ENCODE measurements at regions not wholly inside any gene's neighbourhood (a gene's known extent, or its start where the extent isn't known, plus 50 kb on each side); places are given as distances from the start of the nearest gene placed in this dataset.
"Not testable (repeated sequence)": the region's sequence is repeated elsewhere in the genome, so short reads cannot be mapped to it uniquely, and the experiment has no call there.

DNA sequence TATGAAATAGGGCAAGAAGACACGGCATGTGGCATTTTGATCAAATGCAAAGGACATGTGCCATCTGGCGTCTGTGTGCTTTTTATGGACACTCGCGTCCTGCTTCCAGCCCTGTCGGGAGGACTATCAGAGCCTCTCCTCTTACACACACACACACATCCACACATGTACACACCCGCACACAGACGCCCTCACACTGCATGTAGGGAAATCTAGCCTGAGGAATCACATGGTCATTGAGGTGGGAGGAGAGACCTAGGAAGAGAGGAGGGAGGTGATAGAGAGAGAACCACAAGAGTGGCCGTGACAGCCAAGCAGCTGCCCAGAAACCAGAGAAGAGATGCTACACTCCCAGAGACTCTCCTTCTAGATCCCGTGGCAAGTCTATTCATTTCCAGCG, 105.9 kb upstream of the CDYL start:
- no peak overlapping the region for H3K27ac Mint-ChIP-seq
- H3K4me3 Mint-ChIP-seq: no peak overlapping the region
- no peaks in the 10 kb centered on the region for H3K36me3 Mint-ChIP-seq (ENCODE audit: low read depth)
- peaks cover 6% of the 10 kb centered on the region for H3K27me3 Mint-ChIP-seq
- intact Hi-C loops (cut with micrococcal nuclease): no loop called here
- H3K4me1 Mint-ChIP-seq (ENCODE audit: low read depth): peaks cover 5% of the 10 kb centered on the region
- no peaks in the 10 kb centered on the region for H3K9me3 Mint-ChIP-seq

DNA sequence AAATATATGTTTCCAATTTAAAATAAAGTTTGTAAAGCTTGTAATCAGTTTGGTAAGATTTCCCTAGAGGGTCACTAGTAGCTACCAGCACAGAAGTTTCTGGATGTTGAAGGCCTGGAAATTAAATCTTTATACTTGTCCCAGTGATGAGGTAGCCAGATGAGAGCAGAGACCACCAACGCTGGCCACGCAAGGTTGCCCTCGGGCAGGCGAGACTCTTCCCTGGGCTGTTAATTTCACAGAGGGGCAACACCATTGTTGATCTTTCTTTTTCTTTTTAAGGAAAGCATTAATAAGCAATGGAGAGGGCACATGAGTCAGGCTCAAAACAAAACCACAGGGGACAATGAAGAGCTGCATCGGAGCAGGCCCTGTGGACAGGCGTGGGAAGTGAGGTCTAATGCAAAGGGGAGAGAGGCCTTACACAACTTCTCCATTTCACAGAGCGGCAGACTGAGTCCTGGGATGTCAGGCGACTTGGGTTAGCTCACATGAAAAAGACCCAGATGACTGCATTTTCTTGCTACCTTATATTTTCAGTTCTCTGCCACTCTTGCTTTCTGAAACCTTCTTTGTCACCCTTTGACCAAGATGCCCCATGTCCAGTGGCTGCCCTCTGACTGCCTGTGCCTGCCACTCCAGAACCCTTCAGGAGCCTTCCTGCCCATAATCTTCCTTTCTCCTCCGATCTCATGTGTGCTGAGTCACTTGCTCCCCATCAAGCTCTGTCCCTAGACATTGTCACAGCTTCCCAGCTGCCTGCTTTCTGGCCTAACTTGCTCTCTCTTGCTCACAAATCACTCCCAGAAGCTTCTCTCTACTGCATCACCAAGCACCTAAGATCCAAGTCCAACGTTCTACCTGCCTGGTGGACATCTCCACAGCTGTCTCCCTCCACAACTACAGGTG, 107.7 kb upstream of the CDYL start:
- Mint-ChIP-seq H3K27me3 (peaks cover 5% of the 10 kb centered on the region), H3K27ac (no peak overlapping the region), H3K4me1 (ENCODE audit: low read depth) (peaks cover 5% of the 10 kb centered on the region), H3K9me3 (no peaks in the 10 kb centered on the region), H3K36me3 (ENCODE audit: low read depth) (no peaks in the 10 kb centered on the region), H3K4me3 (no peak overlapping the region)
- intact Hi-C loops (cut with micrococcal nuclease): no loop called here

DNA sequence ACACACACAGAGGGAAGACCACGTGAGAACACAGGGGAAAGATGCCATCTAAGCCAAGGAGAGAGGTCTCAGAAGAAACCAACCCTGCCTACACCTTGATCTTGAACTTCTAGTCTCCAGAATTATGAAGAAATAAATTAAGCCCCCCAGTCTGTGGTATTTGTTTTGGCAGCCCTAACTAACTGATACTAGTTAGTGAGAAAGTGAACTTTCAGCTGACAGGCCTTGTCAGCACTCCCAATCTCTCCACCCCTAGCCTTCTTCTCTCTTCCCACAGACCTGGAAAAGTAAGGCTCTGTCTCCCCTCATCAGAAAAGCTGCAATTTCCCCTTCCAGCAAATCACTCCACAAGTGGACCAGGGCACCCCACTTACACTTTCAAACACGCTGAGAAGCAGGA, 108.6 kb upstream of the CDYL start:
- Mint-ChIP-seq H3K27ac (no peak overlapping the region), H3K27me3 (peaks cover 5% of the 10 kb centered on the region), H3K4me3 (no peak overlapping the region), H3K36me3 (ENCODE audit: low read depth) (no peaks in the 10 kb centered on the region), H3K4me1 (ENCODE audit: low read depth) (peaks cover 5% of the 10 kb centered on the region), H3K9me3 (no peaks in the 10 kb centered on the region)
- intact Hi-C loops (cut with micrococcal nuclease): no loop called here

DNA sequence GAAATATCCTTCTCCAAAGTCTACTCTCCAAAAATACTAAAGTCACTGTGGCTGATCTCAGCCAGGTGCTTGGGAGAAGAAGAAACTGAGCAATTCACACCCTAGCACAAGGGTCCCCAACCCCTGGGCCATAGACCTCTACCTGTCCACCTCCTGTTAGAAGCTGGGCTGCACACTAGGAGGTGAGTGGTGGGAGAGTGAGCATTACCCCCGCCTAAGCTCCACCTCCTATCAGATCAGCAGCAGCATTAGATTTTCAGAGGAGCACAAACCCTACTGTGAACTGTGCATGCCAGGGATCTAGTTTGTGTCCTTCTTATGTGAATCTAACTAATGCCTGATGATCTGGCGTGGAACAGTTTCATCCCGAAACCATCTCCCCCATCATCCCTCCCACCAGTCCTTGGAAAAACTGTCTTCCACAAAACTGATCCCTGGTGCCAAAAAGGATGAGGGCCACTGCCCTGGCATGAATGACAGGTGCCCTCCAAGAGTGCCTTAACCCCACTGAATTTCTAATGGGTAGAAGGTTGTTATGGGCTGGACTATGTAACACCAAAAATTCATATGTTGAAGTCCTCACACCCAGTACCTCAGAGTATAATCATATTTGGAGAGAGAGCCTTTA, 109.2 kb upstream of the CDYL start:
- H3K9me3 Mint-ChIP-seq: no peaks in the 10 kb centered on the region
- H3K27ac Mint-ChIP-seq: no peak overlapping the region
- H3K27me3 Mint-ChIP-seq: peaks cover 5% of the 10 kb centered on the region
- H3K4me1 Mint-ChIP-seq (ENCODE audit: low read depth): peaks cover 5% of the 10 kb centered on the region
- intact Hi-C loops (cut with micrococcal nuclease): no loop called here
- no peak overlapping the region for H3K4me3 Mint-ChIP-seq
- no peaks in the 10 kb centered on the region for H3K36me3 Mint-ChIP-seq (ENCODE audit: low read depth)

DNA sequence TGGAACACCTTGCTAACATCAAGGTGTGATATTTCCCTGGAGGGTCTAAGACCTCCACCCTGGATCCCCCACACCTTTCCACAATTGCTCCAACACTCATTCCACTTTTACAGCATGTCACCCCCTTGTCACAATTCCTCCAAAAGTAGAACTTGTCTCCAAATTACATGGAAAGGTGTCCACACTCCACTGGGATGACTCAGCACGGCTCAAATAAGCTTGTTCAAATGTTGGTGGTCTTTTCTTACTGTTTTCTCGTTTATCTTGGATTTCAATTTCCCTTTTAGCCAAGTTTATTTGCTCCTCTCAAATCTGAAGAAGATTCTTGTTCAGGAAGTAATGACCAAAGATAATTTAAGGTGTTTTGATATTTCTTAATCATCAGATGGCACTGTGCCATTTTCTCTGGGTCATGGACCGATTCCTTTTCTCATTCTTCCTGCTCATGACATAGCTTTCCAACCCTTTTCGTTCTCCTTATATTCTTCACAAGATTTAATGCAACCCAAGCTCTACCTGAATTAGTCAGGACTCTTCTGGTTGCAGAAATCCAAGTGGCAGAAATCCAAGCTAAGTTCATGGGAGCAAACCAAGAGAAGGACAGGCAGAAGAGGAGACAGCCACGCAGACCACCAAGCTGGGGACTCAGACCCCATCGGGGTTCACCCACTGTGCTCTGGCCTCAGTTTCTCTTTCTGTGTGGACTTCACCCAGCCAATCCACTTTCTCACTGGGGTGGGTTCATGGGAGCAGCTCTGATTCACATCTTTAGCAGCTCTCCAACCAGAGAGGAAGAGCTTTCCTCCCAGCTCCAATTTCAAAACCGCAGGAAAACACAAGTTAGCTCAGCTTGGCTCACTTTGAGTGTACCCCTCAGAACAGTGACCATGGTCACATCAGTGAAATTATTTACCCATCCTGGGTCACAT, 110.5 kb upstream of the CDYL start:
- Mint-ChIP-seq H3K36me3 (ENCODE audit: low read depth) (no peaks in the 10 kb centered on the region), H3K4me3 (no peak overlapping the region), H3K27ac (no peak overlapping the region), H3K4me1 (ENCODE audit: low read depth) (peaks cover 5% of the 10 kb centered on the region), H3K9me3 (no peaks in the 10 kb centered on the region), H3K27me3 (peaks cover 5% of the 10 kb centered on the region)
- intact Hi-C loops (cut with micrococcal nuclease): no loop called here

DNA sequence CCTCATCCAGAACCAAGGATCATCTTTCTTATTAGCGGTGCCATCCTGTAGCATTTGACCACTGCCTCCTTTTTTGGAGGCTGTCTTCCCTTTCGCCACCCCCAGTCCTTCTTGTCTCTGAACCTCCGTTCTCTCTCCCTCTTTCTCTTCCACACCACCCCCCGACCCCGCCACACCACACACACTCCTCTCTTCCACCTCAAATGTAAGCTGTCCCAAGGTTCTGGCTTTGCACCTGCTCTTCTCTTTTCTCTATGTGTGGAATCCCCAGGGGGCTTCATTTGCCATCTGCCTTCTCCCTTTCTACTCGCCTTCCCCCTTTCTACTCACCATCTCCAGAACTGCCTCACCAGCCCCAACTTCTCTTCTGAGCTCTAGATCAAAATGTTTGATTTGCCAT, 111.3 kb upstream of the CDYL start:
- Mint-ChIP-seq H3K4me1 (ENCODE audit: low read depth) (peaks cover 5% of the 10 kb centered on the region), H3K27ac (no peak overlapping the region), H3K4me3 (no peak overlapping the region), H3K36me3 (ENCODE audit: low read depth) (no peaks in the 10 kb centered on the region), H3K27me3 (peaks cover 5% of the 10 kb centered on the region), H3K9me3 (no peaks in the 10 kb centered on the region)
- intact Hi-C loops (cut with micrococcal nuclease): no loop called here

DNA sequence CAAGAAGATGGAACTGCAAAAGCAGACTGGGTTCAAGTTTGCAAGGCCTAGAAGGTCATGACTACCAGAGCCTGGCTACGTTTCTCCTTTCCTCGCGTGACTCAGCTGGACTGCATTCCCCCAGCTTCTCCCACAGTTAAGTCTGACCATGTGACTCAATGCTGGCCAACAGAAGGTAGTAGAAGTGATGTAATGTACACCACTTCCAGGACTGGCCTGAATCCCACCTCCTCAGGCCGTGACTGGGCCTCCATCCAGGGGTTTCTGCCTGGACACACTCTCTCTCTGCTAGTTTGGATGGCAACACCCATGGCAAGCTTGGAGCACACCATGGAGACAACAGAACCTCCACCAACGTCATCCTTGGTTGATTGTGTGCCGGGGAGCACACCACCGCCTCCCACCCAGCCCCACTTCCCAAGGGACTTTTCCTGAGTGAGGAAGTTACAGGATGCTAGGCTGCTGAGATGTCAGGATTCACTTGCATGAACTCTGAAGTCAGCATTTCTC, 112.0 kb upstream of the CDYL start:
- Mint-ChIP-seq H3K27ac (no peak overlapping the region), H3K4me3 (no peak overlapping the region), H3K27me3 (peaks cover 5% of the 10 kb centered on the region), H3K36me3 (ENCODE audit: low read depth) (no peaks in the 10 kb centered on the region), H3K9me3 (no peaks in the 10 kb centered on the region), H3K4me1 (ENCODE audit: low read depth) (peaks cover 5% of the 10 kb centered on the region)
- intact Hi-C loops (cut with micrococcal nuclease): no loop called here

DNA sequence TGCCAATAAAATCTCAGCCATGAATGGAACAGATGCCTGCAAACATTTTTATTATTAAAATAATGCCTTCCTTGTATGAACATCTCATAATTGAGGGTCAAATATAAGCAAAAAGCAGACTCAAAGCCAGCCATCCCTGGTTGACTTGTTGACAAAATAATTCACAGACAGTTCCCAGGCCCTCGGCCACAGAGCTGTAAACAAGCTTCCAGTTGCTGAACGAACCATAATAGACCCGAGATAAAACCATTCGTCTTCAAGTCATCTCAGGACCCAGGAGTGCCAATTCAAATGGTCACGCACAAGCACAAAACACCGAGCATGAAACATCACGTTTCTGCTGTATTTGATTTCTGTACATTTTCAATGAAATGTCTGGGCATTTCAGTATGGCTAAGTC, 113.3 kb upstream of the CDYL start:
- peaks cover 12% of the 10 kb centered on the region for H3K27me3 Mint-ChIP-seq
- H3K36me3 Mint-ChIP-seq (ENCODE audit: low read depth): no peaks in the 10 kb centered on the region
- H3K27ac Mint-ChIP-seq: no peak overlapping the region
- no peaks in the 10 kb centered on the region for H3K4me1 Mint-ChIP-seq (ENCODE audit: low read depth)
- no peak overlapping the region for H3K4me3 Mint-ChIP-seq
- intact Hi-C loops (cut with micrococcal nuclease): no loop called here
- H3K9me3 Mint-ChIP-seq: no peaks in the 10 kb centered on the region

DNA sequence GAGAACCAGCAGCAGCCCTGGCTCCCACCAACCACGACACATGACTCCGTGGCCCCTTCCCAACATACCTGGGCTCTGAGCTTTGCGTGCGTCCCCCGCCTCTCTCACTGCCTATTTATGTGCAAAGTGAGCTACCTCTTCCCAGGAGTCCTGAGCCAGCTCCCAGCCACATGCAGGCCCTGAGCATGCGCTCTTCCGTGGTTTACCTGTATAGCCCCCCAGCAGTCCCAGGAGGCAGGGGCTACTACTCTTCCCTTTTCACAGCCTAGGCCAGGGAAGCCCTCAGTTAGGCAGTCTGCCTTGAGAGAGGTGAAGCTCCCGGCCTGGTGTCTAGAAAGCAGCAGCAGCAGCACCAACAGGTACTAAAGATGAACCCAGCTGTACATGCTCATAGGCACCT, 114.8 kb upstream of the CDYL start:
- Mint-ChIP-seq H3K9me3 (no peaks in the 10 kb centered on the region), H3K36me3 (ENCODE audit: low read depth) (no peaks in the 10 kb centered on the region), H3K4me3 (no peak overlapping the region), H3K27ac (no peak overlapping the region), H3K4me1 (ENCODE audit: low read depth) (no peaks in the 10 kb centered on the region), H3K27me3 (peaks cover 10% of the 10 kb centered on the region)
- intact Hi-C loops (cut with micrococcal nuclease): no loop called here

DNA sequence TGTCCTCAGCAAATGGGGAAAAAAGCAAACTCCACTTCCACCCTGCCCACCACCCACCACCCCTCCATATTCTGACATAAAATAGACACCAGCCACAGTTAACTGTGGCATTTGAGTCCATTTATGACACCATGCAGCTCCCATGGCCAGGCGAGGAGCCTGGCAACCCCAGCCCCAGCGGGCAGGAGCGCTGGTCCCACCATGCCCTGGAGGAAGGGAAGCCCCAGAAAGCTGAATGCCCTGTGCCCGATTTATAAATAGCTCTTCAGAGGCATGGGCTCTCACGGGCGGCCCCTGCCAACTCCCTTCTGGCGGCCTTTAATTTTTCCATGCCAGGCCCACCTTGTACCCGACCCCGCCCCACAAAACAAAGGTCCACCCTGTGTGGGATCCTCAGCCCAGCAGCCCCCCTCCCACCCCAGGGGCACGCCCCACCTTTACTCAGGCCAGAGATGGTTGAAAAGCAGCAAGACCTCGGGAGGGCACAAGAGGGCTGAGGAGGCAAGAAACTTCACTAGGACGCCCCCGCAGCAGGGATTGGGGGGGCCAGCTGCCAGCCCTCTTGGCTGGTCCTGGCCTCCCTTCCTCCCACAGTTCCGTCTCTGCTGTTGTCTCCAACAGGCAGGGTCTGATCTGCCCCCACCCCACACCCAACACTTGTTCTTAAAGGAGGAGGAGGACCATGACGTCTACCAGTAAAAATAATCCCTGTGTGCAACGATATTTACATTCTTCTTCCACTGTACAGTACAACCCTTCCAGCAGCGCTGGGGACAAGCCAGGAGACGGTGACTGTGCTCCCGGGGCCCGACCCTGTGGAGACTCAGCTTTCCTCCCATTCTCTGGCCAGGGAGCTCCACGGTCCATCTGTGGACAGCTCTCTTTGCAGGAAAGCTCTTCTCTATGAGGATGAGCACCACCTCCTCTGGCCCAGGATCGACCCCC, 115.6 kb upstream of the CDYL start:
- intact Hi-C loops (cut with micrococcal nuclease): no loop called here
- Mint-ChIP-seq H3K4me3 (no peak overlapping the region), H3K27ac (no peak overlapping the region), H3K36me3 (ENCODE audit: low read depth) (no peaks in the 10 kb centered on the region), H3K4me1 (ENCODE audit: low read depth) (no peaks in the 10 kb centered on the region), H3K9me3 (no peaks in the 10 kb centered on the region), H3K27me3 (peaks cover 10% of the 10 kb centered on the region)

DNA sequence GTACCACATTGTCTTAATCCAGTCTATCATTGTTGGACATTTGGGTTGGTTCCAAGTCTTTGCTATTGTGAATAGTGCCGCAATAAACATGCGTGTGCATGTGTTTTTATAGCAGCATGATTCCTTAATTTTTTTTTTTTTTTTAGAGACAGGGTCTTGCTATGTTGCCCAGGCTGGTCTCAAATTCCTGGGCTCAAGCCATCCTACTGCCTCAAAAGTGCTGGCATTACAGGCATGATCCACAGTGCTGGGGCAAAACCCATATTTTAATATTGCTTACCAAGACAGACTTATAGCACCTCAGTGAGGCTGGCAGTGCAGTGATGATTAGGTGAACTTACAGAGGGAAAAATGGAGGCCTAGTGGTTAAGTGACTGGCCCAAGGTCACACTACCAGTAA, 116.5 kb upstream of the CDYL start:
- H3K4me1 Mint-ChIP-seq (ENCODE audit: low read depth); H3K27me3 Mint-ChIP-seq; H3K4me3 Mint-ChIP-seq; H3K27ac Mint-ChIP-seq; H3K9me3 Mint-ChIP-seq; H3K36me3 Mint-ChIP-seq (ENCODE audit: low read depth); intact Hi-C loops (cut with micrococcal nuclease): not testable (repeated sequence)

DNA sequence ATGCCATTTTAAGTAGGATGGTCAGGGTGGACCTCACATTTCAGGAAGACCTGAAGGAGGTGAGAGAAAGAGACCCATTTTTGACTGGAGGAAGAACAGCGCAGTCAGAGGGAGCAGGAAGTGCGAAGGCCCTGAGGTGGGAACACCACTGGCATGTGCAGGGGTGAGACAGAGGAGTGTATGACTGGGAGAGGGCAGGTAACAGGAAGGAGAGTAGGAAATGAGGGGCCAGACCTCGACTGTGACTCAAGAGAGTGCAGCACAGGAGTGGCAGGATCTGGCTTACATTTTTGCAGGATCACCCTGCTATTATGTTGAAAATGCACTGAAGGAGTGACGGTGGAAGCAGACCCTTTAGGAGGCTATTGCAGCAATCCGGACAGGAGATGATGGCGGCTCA, 117.7 kb upstream of the CDYL start:
- H3K27me3 Mint-ChIP-seq: peaks cover 10% of the 10 kb centered on the region
- no peaks in the 10 kb centered on the region for H3K4me1 Mint-ChIP-seq (ENCODE audit: low read depth)
- H3K27ac Mint-ChIP-seq: no peak overlapping the region
- intact Hi-C loops (cut with micrococcal nuclease): no loop called here
- no peaks in the 10 kb centered on the region for H3K9me3 Mint-ChIP-seq
- no peaks in the 10 kb centered on the region for H3K36me3 Mint-ChIP-seq (ENCODE audit: low read depth)
- H3K4me3 Mint-ChIP-seq: no peak overlapping the region

DNA sequence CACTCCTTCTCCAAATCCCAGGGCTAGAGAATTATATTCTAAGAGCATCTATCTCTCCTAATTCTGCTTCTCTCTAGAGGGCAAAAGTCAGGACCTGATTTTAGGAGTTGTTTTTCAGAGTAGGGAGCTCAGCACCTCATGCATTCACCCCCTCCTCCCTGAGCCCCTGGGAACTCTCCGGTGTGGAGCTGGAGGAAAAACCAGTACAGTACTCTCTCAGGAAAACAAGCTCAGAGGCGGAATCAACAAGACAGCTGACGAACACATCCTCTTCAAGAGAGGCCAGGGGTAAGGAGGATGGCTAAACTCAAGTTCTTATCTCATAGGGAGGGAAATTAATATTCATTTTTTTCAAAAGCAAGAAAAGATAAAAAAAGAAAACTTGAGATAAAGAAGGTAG, 120.1 kb upstream of the CDYL start:
- Mint-ChIP-seq H3K9me3 (no peaks in the 10 kb centered on the region), H3K36me3 (ENCODE audit: low read depth) (no peaks in the 10 kb centered on the region), H3K27me3 (peaks cover 10% of the 10 kb centered on the region), H3K27ac (no peak overlapping the region), H3K4me1 (ENCODE audit: low read depth) (no peaks in the 10 kb centered on the region), H3K4me3 (no peak overlapping the region)
- intact Hi-C loops (cut with micrococcal nuclease): no loop called here
